ENCODE measurements at regions not wholly inside any gene's neighbourhood (a gene's known extent, or its start where the extent isn't known, plus 50 kb on each side); places are given as distances from the start of the nearest gene placed in this dataset.

- TF ChIP-seq MAFK (IDR thresholded peaks at IDR 0.05; ENCODE audit: low read depth, low read length), result no peak
- no peak for TF ChIP-seq SIN3A (conservative IDR thresholded peaks at IDR 0.05 in 1 of 2, IDR thresholded peaks at IDR 0.05 in 1 of 2; ENCODE audit: low read depth in 1 of 2, low read length in 2 of 2)
Observed at GRCh38 chr21:23890652-23891051, 1716.6 kb downstream of the MRPL39 start (continued).
